COLO829 (cell line): ENCODE measurements at regions not wholly inside any gene's neighbourhood (a gene's known extent, or its start where the extent isn't known, plus 50 kb on each side); places are given as distances from the start of the nearest gene placed in this dataset.

ENCODE experiments used
- DNase-seq: peaks from one replicate; pipeline ENCODE4 v3.0.0; 2012; ENCODE audit warnings: low spot score

- no peak for DNase-seq
Observed at GRCh38 chr4:123878976-123879375, 482.4 kb downstream of the SPRY1 start.

GRCh38 chr4:123880631-123881030 is 484.0 kb downstream of the SPRY1 start:
- DNase-seq: no peak

GRCh38 chr4:123884922-123885321 is 488.3 kb downstream of the SPRY1 start:
- DNase-seq: no peak

GRCh38 chr4:123889507-123889906 is 492.9 kb downstream of the SPRY1 start:
- no peak for DNase-seq

GRCh38 chr4:123890889-123891288 is 494.3 kb downstream of the SPRY1 start:
- DNase-seq: no peak

GRCh38 chr4:123891881-123892280 is 495.3 kb downstream of the SPRY1 start:
- DNase-seq: no peak

- DNase-seq: no peak
Observed at GRCh38 chr4:123892368-123892976, 495.9 kb downstream of the SPRY1 start.

- no peak for DNase-seq
Observed at GRCh38 chr4:123893011-123893981, 496.7 kb downstream of the SPRY1 start.

- no peak for DNase-seq
Observed at GRCh38 chr4:123896446-123897071, 500.0 kb downstream of the SPRY1 start.

- DNase-seq: no peak
Observed at GRCh38 chr4:123898946-123899666, 502.5 kb downstream of the SPRY1 start.

GRCh38 chr4:123904882-123905281 is 508.3 kb downstream of the SPRY1 start:
- DNase-seq: no peak

- no peak for DNase-seq
Observed at GRCh38 chr4:123913598-123913997, 517.0 kb downstream of the SPRY1 start.

- DNase-seq: no peak
Observed at GRCh38 chr4:123916821-123917220, 520.2 kb downstream of the SPRY1 start.

- DNase-seq: no peak
Observed at GRCh38 chr4:123919576-123920098, 523.0 kb downstream of the SPRY1 start.

- no peak for DNase-seq
Observed at GRCh38 chr4:123921339-123921738, 524.7 kb downstream of the SPRY1 start.

GRCh38 chr4:123922847-123923246 is 526.3 kb downstream of the SPRY1 start:
- DNase-seq: no peak

GRCh38 chr4:123924536-123924935 is 527.9 kb downstream of the SPRY1 start:
- DNase-seq: no peak

- no peak for DNase-seq
Observed at GRCh38 chr4:123929565-123929964, 533.0 kb downstream of the SPRY1 start.

GRCh38 chr4:123930996-123931395 is 534.4 kb downstream of the SPRY1 start:
- no peak for DNase-seq

- no peak for DNase-seq
Observed at GRCh38 chr4:123934096-123934495, 537.5 kb downstream of the SPRY1 start.

GRCh38 chr4:123936621-123937043 is 540.0 kb downstream of the SPRY1 start:
- DNase-seq: peak; percentile 56

- DNase-seq: no peak
Observed at GRCh38 chr4:123937581-123937980, 541.0 kb downstream of the SPRY1 start.
